HG03025 (cell line): ENCODE measurements at regions not wholly inside any gene's neighbourhood (a gene's known extent, or its start where the extent isn't known, plus 50 kb on each side); places are given as distances from the start of the nearest gene placed in this dataset.
"Not testable (repeated sequence)": the region's sequence is repeated elsewhere in the genome, so short reads cannot be mapped to it uniquely, and the experiment has no call there.

Experiments
- ATAC-seq: cut with Tn5 transposase; IDR thresholded peaks from one replicate; pipeline ENCODE4 v1.9.1; 2021; ENCODE audit warnings: mild to moderate bottlenecking, moderate library complexity; ENCODE audit not compliant: unreplicated experiment, low FRiP score

DNA sequence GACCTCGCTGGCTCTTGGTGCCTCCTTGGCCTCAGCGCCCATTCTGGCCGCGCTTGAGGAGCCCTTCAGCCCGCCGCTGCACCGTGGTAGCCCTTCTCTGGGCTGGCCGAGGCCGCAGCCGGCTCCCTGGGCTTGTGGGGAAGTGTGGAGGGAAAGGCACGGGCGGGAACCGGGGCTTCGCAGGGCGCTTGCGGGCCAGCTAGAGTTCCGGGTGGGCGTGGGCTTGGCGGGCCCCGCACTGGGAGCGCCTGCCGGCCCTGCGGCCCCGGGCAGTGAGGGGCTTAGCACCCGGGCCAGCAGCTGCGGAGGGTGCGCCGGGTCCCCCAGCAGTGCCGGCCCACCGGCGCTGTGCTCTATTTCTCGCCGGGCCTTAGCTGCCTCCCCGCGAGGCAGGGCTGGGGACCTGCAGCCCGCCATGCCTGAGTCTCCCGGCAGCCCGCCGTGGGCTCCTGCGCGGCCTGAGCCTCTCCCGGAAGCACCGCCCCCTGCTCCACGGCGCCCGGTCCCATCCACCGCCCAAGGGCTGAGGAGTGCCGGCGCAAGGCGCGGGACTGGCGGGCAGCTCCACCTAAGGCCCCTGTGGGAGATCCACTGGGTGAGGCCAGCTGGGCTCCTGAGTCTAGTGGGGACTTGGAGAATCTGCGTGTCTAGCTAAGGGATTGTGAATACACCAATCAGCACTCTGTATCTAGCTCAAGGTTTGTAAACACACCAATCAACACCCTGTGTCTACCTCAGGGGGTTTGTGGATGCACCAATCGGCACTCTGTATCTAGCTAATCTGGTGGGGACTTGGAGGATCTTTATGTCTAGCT lies 141.1 kb downstream of the SLCO4C1 start:
- not testable (repeated sequence) for ATAC-seq

- ATAC-seq, result no peak
These were observed 141.8 kb downstream of the SLCO4C1 start for GRCh38 chr5:102154291-102154690.

DNA sequence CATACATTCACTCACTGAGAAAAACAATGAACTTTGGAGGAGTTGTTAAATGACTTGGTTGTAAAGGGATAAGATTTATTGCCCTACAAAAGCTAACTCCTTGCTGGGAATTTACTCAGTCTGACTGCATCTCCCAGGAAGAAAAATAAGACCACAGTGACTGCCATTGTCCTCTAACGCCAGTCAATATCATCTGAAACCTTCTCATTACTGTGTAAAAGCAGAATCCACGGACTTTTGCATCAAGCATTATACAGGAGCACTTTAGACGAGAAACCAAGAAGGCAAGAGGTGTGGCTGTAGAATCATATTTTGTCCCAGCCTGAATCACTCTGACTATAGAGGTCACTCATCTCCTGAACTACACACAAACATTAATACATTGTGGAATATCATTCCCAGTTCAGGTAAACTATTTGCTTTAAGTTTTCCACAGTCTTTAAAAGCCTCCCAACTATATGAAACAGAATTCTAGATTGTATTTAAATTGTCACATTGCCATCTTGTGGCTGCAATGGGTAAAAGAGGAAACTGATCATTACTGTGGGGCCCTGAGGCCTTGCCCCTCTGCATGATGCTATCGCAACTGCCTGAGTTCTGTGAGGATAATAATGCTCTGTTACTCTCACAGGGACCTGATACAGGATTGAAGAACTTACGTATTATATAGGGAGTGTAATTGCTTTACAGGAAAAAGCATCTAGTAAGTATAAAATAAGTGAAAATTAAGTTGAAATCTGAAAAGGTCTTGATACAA lies 142.9 kb downstream of the SLCO4C1 start:
- ATAC-seq, result peak; percentile 81

- ATAC-seq, result no peak
These were observed 157.1 kb downstream of the SLCO4C1 start for GRCh38 chr5:102139029-102139428.

DNA sequence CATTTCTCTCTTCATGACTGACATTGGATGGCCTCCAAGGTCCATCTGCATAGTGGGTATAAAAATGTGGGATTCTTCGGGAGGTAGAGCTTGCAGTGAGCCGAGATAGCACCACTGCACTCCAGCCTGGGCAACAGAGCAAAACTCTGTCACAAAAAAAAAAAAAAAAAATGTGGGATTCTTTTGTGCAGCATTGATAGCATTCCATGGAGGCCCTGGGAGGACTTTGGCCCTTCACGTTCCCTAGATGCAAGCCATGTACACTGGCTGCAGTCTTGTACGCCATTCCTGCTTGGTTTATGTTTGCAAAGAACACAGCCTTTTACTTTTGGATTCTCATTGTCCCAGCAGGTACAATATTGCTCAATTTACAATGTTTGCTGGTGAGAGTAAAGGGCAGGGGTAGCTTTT lies 157.8 kb downstream of the SLCO4C1 start:
- no peak for ATAC-seq

GRCh38 chr5:102130890-102131289 lies 165.2 kb downstream of the SLCO4C1 start:
- ATAC-seq, result no peak

GRCh38 chr5:102130386-102130785 lies 165.7 kb downstream of the SLCO4C1 start:
- no peak for ATAC-seq

DNA sequence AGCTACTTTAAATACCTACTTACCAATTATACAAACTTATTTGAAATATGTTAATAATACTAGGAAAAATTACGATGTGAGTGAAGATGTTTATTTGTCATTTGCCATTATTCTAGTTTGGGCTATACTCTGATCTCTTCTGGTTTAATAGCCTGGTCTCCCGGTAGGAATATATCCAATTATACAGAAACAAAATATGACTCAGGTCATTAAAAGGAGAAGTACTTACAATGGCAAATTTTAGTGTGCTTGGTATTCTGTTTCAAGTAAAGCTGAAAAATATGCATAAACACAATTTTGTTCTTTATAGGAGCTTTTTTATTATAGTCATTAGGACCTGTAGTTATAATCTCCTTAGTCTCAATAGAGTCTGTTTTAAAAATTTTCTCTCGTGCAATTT lies 176.8 kb downstream of the SLCO4C1 start:
- ATAC-seq, result no peak

GRCh38 chr5:102115736-102116135 lies 180.3 kb downstream of the SLCO4C1 start:
- ATAC-seq, result no peak

GRCh38 chr5:102114525-102115069 lies 181.5 kb downstream of the SLCO4C1 start:
- ATAC-seq, result no peak

- no peak for ATAC-seq
These were observed 188.2 kb downstream of the SLCO4C1 start for GRCh38 chr5:102107865-102108264.

GRCh38 chr5:102106599-102106998 lies 189.5 kb downstream of the SLCO4C1 start:
- no peak for ATAC-seq

- no peak for ATAC-seq
These were observed 196.2 kb downstream of the SLCO4C1 start for GRCh38 chr5:102099766-102100331.

DNA sequence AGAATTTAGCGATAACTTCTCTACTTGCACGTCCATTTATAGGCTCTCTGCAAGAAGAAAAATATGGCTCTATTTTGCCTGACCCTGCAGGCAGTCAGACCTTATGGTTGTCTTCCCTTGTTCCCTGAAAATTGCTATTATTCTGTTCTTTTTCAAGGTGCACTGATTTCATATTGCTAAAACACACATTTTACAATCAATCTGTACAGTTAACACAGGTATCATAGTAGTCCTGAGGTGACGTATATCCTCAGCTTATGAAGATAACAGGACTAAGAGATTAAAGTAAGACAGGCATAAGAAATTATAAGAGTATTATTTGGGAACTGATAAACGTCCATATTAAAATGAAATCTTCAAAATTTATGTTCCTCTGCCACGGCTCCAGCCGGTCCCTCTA lies 197.0 kb downstream of the SLCO4C1 start:
- not testable (repeated sequence) for ATAC-seq

GRCh38 chr5:102098606-102099005 lies 197.5 kb downstream of the SLCO4C1 start:
- not testable (repeated sequence) for ATAC-seq

- no peak for ATAC-seq
These were observed 205.3 kb downstream of the SLCO4C1 start for GRCh38 chr5:102090770-102091169.

DNA sequence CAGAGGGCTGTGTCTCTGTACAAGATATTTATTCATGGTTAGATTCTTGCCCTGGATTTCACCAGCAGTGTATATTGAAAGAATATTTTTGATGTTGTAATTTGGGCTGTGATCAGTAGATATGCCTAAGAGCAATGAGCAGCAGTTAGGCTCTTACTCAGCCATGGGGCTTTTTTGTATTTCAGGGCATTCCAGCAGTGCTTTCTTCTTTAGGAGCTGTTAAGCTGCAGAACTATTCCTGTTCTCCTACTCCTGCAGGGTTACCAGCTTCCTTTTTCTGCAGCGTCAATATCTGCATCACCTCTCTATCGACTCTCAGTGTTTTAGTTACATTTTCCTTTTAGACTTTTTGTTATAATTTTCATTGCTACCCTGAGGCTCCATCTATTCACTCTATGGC lies 206.2 kb downstream of the SLCO4C1 start:
- ATAC-seq, result no peak

DNA sequence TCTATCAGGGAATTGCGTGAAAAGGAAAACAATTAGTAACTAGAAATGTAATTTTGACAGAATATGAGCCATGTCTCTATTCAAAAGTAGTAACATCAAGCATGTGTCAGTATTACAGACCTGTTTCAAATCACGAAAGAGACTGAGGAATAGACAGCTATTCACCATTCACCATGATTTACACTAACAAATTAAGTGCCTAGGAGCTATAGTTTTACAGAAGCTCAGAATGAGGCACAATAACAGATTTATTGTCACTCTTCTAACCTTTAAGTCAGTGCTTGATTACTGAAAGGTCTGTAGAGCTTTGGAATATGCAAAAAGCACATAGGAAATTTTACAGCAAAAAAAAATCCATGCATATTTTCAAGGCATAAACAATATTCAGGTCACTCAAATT lies 208.2 kb downstream of the SLCO4C1 start:
- no peak for ATAC-seq

DNA sequence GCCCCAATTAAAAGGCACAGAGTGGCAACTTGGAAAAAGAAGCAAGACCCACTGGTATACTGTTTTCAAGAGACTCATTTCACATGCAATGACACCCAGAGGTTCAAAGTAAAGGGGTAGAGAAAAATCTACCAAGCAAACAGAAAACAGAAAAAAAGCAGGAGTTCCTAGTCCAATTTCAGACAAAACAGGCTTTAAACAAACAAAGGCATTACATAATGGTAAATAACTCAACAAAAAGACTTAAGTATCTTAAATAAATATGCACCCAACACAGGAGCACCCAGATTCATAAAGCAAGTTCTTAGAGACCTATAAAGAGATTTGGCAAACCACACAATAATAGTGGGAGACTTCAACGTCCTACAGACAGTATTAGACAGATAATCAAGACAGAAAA lies 215.8 kb downstream of the SLCO4C1 start:
- ATAC-seq, result no peak

DNA sequence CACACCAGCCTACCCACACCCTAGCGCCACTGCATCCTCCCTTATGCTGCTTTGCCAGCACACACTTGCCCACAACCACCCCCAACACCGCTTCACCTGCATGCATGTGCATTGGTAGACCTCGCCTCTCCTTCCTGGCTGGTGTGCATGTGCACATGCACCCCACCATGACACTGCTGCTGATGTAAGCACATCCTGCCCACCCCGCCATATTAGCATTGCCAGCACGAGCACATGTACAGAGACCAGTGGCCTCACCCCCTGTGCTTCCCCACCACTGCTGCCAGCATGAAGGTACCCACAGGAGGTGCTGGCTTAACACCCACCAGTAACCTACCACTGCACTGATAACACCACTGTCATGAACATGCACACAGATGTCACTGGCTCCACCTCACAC lies 218.2 kb downstream of the SLCO4C1 start:
- no peak for ATAC-seq

DNA sequence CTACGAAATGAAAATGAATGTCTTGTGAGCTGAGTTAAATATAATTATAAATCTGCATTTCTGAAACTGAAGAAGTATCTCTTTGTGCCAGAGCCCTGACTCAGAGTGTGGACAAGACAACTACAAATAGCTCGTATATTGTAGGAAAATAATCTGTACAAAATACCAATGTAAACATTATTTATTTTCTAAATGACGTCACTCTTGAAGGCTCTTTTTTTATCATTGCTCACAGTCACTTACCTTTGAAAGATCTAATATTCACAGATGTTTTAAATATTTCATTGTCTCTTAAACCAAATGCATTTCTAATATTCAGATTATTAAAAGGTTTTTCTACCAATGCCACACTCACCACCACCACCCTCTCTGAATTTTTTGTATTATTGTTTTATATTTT lies 226.1 kb downstream of the SLCO4C1 start:
- ATAC-seq, result no peak
